ENCODE measurements at regions not wholly inside any gene's neighbourhood (a gene's known extent, or its start where the extent isn't known, plus 50 kb on each side); places are given as distances from the start of the nearest gene placed in this dataset.

GRCh38 chr20:11275740-11276139 lies 601.9 kb upstream of the JAG1 start:
- intact Hi-C loops (cut with DNase I): loop anchor here in 1 of 2 donors (10.0 kb wide), 1 partner anchor 731 kb away; no protein-coding TSS in a partner anchor
- DNase-seq (no peak), ATAC-seq (no peak)
- Histone ChIP-seq H3K4me1 (no peaks in the 10 kb centered on the region), H3K27me3 (no peaks in the 10 kb centered on the region), H3K9me3 (no peaks in the 10 kb centered on the region), H3K4me3 (no peak overlapping the region), H3K27ac (no peak overlapping the region), H3K36me3 (no peaks in the 10 kb centered on the region)
- TF ChIP-seq CTCF (IDR thresholded peaks at IDR 0.05): no peak

- no peak for TF ChIP-seq CTCF (IDR thresholded peaks at IDR 0.05)
- H3K4me3 ChIP-seq: no peak overlapping the region
- ATAC-seq: no peak
- H3K4me1 ChIP-seq: no peaks in the 10 kb centered on the region
- H3K9me3 ChIP-seq: no peaks in the 10 kb centered on the region
- H3K36me3 ChIP-seq: no peaks in the 10 kb centered on the region
- no peaks in the 10 kb centered on the region for H3K27me3 ChIP-seq
- DNase-seq: no peak
- H3K27ac ChIP-seq: no peak overlapping the region
- intact Hi-C loops (cut with DNase I): loop anchor here in 1 of 2 donors (10.0 kb wide), 1 partner anchor 732 kb away; no protein-coding TSS in a partner anchor
Measured at GRCh38 chr20:11277170-11277569, 603.4 kb upstream of the JAG1 start.

GRCh38 chr20:11277858-11278257 lies 604.1 kb upstream of the JAG1 start:
- ATAC-seq (no peak), DNase-seq (no peak)
- Histone ChIP-seq H3K36me3 (no peaks in the 10 kb centered on the region), H3K4me1 (no peaks in the 10 kb centered on the region), H3K9me3 (no peaks in the 10 kb centered on the region), H3K27me3 (no peaks in the 10 kb centered on the region), H3K27ac (no peak overlapping the region), H3K4me3 (no peak overlapping the region)
- intact Hi-C loops (cut with DNase I): loop anchor here in 1 of 2 donors (10.0 kb wide), 1 partner anchor 733 kb away; no protein-coding TSS in a partner anchor
- no peak for TF ChIP-seq CTCF (IDR thresholded peaks at IDR 0.05)

GRCh38 chr20:11278461-11278860 lies 604.7 kb upstream of the JAG1 start:
- Histone ChIP-seq H3K9me3 (no peaks in the 10 kb centered on the region), H3K27me3 (no peaks in the 10 kb centered on the region), H3K4me3 (no peak overlapping the region), H3K27ac (no peak overlapping the region), H3K4me1 (no peaks in the 10 kb centered on the region), H3K36me3 (no peaks in the 10 kb centered on the region)
- DNase-seq (no peak), ATAC-seq (no peak)
- no peak for TF ChIP-seq CTCF (IDR thresholded peaks at IDR 0.05)
- intact Hi-C loops (cut with DNase I): loop anchor here in 1 of 2 donors (10.0 kb wide), 1 partner anchor 734 kb away; no protein-coding TSS in a partner anchor

- intact Hi-C loops (cut with DNase I): no loop called here
- H3K27ac ChIP-seq: no peak overlapping the region
- H3K9me3 ChIP-seq: no peaks in the 10 kb centered on the region
- no peaks in the 10 kb centered on the region for H3K36me3 ChIP-seq
- TF ChIP-seq CTCF (IDR thresholded peaks at IDR 0.05): no peak
- no peaks in the 10 kb centered on the region for H3K27me3 ChIP-seq
- DNase-seq (no peak), ATAC-seq (no peak)
- no peaks in the 10 kb centered on the region for H3K4me1 ChIP-seq
- no peak overlapping the region for H3K4me3 ChIP-seq
Measured at GRCh38 chr20:11281240-11281639, 607.4 kb upstream of the JAG1 start.
